Stimulated activated CD8-positive, alpha-beta memory T cell treated with anti-CD3 and anti-CD28 coated beads, Interleukin-15, amount 100 ng/mL, for 4 hours (primary cell): ENCODE measurements at regions not wholly inside any gene's neighbourhood (a gene's known extent, or its start where the extent isn't known, plus 50 kb on each side); places are given as distances from the start of the nearest gene placed in this dataset.
"Not testable (repeated sequence)": the region's sequence is repeated elsewhere in the genome, so short reads cannot be mapped to it uniquely, and the experiment has no call there.

Experiments
- DNase-seq, 2 donors: peaks; one replicate each; pipeline ENCODE4 v3.0.0-alpha.2; 2020; ENCODE audit warnings: low read depth in 2 of 2

DNA sequence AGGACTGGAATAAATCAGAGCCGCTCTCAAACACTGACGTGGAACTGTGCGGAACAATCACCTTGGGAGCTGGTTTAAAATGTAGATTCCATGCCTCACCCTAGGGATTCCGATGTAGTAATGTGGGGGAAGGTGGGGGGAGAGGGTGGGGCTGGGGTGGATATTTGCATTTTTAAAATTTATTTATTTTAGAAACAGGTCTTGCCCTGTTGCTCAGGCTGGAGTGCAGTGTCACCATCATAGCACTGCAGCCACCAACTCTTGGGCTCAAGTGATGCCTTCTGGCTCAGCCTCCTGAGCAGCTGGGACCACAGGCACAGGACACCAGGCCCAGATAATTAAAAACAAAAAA is 101.9 kb upstream of the SEC22B start:
- not testable (repeated sequence) for DNase-seq

GRCh38 chr1:120277428-120278258 is 101.3 kb upstream of the SEC22B start:
- DNase-seq = not testable (repeated sequence)

DNA sequence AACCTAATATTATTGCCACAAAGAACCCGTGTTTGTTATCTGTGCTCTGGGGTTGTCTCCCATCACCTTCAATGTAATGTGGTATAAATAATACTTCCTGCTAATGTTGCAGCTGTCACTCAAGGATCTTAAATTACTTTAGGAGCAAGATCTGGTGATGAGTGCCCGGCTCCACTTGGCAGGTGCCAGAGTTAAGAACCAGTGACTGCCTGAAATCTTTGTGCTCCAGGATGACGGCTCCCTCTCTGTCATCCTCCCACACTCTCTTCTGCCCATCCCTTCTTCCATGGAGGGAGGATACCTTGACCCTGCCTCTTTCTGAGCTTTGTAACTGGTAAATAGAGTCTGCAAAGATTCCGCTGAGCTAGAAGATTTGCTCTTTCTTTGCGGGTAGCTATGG is 100.4 kb upstream of the SEC22B start:
- DNase-seq = not testable (repeated sequence)

GRCh38 chr1:120274438-120274837 is 98.1 kb upstream of the SEC22B start:
- not testable (repeated sequence) for DNase-seq

DNA sequence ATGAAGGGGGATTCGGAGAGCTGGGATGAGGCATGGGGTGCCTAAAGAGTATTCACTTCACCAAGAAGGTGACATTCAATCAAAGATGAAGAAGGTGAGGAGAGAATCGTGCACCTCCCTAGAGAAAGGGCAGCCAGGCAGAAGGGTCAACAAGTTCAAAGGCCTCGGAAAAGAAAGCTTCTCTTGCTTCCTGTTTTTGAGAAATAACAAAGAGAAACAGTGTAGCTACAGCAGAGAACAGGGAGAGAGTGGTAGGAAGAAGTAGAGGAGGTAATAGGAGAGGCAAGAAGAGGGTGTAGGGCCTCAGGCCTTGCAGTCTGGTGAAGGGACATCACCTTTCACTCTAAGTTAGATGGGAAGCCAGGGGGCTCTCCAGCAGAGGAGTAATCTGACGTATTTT is 97.0 kb upstream of the SEC22B start:
- not testable (repeated sequence) for DNase-seq

- not testable (repeated sequence) for DNase-seq
Observed at GRCh38 chr1:120272242-120272641, 95.9 kb upstream of the SEC22B start.

DNA sequence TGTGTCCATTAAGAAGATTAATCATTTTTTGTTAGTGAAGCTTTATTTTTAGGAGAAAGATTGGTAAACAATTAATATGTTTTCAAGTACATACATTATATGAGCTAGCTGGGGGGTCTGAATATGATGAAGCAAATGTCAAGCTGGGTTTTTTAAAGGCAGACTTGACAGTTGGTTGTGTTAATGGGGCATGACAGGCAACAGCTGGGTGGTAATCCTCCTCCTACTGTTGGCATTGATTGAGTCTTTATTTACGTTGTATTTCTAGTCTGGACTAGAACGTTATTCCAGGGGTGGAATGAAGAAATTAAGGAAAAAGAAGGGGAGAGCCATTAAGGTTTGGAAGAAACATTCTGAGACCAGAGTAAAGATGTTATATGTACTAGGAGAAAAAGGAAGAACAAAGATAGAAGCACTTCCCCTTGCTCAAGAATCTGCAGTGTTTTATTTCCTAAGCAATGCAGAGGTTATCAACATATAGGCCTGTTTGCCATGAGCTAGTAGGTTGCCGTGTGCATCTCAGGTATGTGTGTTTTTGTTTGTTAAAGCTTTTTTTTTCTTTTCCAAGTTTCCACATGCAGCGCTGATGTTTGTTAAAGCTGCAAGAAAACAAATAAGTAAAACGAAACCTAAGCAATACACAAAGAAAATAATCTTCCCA is 95.4 kb upstream of the SEC22B start:
- not testable (repeated sequence) for DNase-seq

- DNase-seq = not testable (repeated sequence)
Observed at GRCh38 chr1:120267894-120268551, 91.7 kb upstream of the SEC22B start.

- DNase-seq = not testable (repeated sequence)
Observed at GRCh38 chr1:120264564-120264963, 88.2 kb upstream of the SEC22B start.

- DNase-seq = not testable (repeated sequence)
Observed at GRCh38 chr1:120262791-120263751, 86.8 kb upstream of the SEC22B start.

DNA sequence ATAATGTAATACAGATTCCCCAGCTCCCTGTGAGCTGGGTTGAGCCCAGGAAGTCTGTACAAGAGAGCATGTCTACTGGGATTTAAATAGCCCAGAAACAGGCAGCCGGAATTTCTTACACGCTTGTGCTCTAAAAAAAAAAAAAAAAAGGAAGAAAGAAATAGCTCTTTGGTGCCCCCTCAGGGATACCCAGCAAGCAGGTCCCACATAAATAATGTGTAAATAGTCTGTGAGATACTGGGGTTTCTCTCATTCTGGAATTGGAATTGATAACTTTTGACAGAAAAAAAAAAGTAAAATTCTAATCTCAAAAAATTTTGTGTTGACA is 81.4 kb upstream of the SEC22B start:
- not testable (repeated sequence) for DNase-seq

GRCh38 chr1:120257064-120257777 is 80.9 kb upstream of the SEC22B start:
- not testable (repeated sequence) for DNase-seq

DNA sequence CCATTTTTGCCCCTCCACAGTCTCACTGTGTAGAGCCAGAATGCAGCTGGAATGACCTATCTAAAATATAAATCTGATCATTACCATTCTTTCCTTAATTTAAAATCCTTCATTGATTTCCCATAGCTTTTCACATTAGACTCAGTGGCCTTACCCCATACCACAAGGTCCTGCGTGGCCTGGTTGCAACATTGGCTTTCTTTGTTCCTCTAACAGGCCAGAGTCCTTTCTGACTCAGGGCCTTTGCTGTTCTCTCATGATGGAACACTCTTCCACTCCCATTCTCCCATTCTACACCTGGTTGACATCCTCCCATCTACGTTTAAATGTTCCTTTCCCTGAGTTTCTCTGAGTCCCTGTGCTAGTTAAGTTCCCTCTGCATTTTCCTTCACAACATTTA is 74.4 kb upstream of the SEC22B start:
- not testable (repeated sequence) for DNase-seq

DNA sequence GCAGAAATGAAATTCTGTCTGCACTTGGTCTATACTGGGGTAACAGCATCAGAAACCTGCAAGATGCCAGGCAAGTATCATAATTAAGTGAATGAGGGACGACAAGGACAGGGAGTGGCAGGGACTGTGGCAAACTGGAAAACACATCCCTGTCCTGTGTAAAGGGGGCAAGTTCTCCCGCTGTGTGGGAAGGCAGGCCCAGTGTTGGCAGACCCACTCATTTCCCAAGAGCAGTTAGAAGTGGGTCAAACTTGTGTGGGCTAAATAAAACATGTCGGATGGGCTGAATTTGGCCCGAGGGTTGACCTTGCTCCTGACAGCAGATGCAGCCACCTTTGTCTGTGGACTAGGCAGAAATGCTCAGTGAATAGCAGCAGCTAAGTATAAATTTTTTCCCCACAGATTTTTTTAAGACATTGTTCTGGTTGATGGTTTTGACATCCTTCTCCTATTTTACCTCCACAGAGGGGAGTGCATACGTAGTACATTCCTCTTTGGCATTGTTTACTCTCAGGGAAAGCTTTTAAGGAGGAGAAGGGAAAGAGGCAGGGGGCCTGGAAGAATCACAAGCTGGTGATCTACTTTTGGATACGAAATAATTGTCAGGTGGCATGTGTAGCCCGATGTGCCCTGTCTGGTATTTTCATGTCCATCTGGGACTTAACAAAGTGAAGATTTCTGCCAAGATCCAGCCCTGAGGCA is 72.6 kb upstream of the SEC22B start:
- DNase-seq = not testable (repeated sequence)

DNA sequence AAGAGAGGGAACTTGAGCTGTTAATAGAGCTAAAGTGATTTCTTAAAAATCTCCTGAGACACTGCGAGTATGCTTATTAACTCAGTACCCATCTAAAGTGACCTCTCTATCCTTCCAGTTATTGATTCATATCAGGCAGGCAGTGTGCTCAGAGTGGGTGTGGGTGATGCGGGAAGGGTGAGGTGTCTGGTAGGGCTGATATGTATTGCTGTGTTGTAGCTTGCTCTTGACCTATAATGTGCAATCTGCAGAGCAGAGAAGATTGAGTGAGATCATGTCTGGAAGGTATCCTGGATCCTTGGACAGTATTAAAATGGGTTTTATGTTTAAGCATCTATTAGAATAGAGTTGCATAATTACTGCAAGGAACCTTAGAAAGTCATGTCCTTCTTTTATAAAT is 71.9 kb upstream of the SEC22B start:
- DNase-seq = not testable (repeated sequence)

DNA sequence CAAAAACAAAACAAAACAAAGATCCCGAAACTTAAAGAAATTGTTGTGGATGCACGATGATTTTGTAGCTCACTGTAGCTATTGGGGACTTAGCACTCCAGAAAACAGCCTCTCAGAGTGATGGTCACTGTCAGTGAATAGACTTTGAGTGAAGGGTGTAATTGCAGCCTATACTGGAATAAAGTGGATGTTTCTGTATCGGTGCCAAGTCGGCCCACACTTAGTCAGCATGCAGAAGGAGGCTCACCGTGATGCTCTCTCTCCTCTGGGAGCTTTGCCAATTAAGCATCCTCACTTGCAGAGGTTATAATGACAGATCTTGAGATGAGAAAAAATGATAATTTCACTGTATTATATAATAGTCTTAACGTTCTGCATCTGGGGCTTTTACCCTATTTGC is 67.5 kb upstream of the SEC22B start:
- not testable (repeated sequence) for DNase-seq

DNA sequence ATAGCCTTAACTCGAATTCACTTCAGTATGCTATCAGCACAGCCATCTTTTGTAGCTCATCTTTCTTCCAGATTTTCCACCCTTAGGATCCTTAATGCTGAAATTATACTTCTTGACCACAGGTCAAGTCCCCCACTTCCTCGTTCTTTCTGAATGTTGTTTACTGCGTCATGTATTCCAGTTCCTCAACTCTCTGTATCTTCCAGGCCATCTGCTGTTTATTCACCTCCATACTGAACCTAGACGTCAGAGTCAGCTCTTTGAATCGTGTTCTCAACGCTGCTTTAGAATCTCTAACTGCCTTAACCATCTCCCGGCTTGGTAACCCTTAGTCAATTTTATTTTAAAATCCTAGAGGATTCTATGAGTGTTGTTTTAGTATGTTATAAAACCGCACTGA is 66.3 kb upstream of the SEC22B start:
- DNase-seq = not testable (repeated sequence)

- DNase-seq = not testable (repeated sequence)
Observed at GRCh38 chr1:120241868-120242267, 65.5 kb upstream of the SEC22B start.

DNA sequence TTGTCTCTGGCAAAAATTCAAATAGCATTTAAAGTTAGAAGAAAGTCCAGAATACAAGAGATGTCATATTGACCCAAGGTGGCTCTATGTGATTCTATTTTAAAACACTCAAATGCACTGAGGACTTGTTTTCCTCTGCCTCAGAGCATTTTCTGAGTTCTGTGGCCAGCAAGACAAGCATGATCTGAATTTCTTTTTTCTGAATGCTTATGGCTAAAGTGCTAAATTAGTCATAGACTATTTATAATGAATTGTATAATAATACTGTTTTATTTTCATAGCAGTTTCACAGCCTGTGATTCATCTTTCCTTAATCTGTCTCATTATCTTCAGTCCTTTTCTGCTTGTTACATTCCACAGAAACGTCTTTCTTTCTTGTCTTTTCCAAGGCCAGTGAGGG is 63.9 kb upstream of the SEC22B start:
- not testable (repeated sequence) for DNase-seq

DNA sequence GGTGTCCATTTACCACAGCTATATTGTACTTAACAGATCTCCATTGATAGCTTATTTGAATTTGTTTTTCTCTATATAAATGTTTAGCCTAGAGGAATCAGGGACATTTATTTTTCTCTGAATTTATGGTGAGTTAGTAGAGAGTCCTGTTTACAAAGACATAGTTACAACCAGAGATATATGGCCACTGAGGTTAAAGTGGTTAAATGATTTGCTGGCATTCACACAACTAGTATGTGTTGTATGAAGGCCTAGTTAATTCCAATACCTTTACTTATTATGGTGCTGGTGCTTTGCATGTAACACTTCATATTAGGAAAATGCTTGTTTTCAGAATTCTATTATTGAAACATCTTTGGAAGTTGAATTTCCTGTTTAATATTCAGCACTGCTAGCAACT is 63.0 kb upstream of the SEC22B start:
- not testable (repeated sequence) for DNase-seq
